GM12878 (cell line): ENCODE measurements at regions not wholly inside any gene's neighbourhood (a gene's known extent, or its start where the extent isn't known, plus 50 kb on each side); places are given as distances from the start of the nearest gene placed in this dataset.

Experiments used
- ATAC-seq: fragments of 200-7000 bp; cut with Tn5 transposase; 3 replicates; pipeline ENCODE4 v1.9.1; 2020; ENCODE audit warnings: mild to moderate bottlenecking, moderate library complexity
- BruUV-seq: library from RNA; stranded (reverse); fragments of 400-500 nt; replicated peaks from 2 replicates; lab custom pipeline; 2021; lab: Mats Ljungman, UMichigan
- CTCF ChIA-PET: fragments of 300-600 bp; sonication (Branson Sonifier 250); formaldehyde crosslinking; extraction: SDS; loops from one replicate; lab custom pipeline; 2021; ENCODE audit warnings: inconsistent platforms; lab: Yijun Ruan, JAX
- POLR2A ChIA-PET: fragments of 350-600 bp; formaldehyde crosslinking; extraction: SDS; loops from one replicate; lab custom pipeline; 2021; ENCODE audit warnings: inconsistent platforms; lab: Charles Lee
- RAD21 ChIA-PET: fragments of 300-600 bp; sonication (Branson Sonifier 250); formaldehyde crosslinking; loops from one replicate; lab custom pipeline; 2023; ENCODE audit warnings: antibody characterized with exemption; ENCODE audit not compliant: unreplicated experiment; lab: Charles Lee
- SMC1A ChIA-PET: fragments of 300-600 bp; sonication (Branson Sonifier 250); formaldehyde crosslinking; loops from one replicate; lab custom pipeline; 2023; ENCODE audit not compliant: unreplicated experiment, uncharacterized antibody; lab: Charles Lee
- DNase-seq: peaks from one replicate; pipeline ENCODE4 v3.0.0-alpha.2; 2011; ENCODE audit warnings: low read depth, low spot score
- FAIRE-seq: peaks from 3 replicates; lab custom pipeline; 2011; peaks lifted over from hg19 to GRCh38; lab: Jason Lieb, UNC
- H2AFZ ChIP-seq: 2 replicates; pipeline ENCODE4 v1.6.0; 2011; ENCODE audit warnings: low read depth, low read length, control low read depth; ENCODE audit not compliant: control insufficient read depth
- H3K27ac ChIP-seq: 2 replicates; pipeline ENCODE4 v1.5.1; 2011; ENCODE audit warnings: control low read depth; ENCODE audit not compliant: control insufficient read depth, insufficient read depth
- H3K27me3 ChIP-seq, 2 experiments: replicated peaks in 1 of 2; 2 replicates each; pipeline versions ENCODE4 v1.6.0 to v1.6.1; 2011; ENCODE audit warnings: low read length in 1 of 2; ENCODE audit not compliant: control insufficient read depth in 2 of 2, insufficient read depth in 2 of 2
- H3K36me3 ChIP-seq, 2 experiments: 2 replicates each; pipeline ENCODE4 v1.5.1; 2011; ENCODE audit warnings: low read length in 1 of 2; ENCODE audit not compliant: control insufficient read depth in 2 of 2, insufficient read depth in 2 of 2
- H3K4me1 ChIP-seq: 2 replicates; pipeline ENCODE4 v1.6.1; 2011; ENCODE audit warnings: mild to moderate bottlenecking, low read length, moderate library complexity, mixed read lengths; ENCODE audit not compliant: control insufficient read depth, insufficient read depth
- H3K4me2 ChIP-seq: 2 replicates; pipeline ENCODE4 v1.6.0; 2011; ENCODE audit warnings: control low read depth; ENCODE audit not compliant: control insufficient read depth, insufficient read depth
- H3K4me3 ChIP-seq: fragments of 200-600 bp; sonication (generic); 2 replicates; pipeline ENCODE4 v1.5.1; 2016
- H3K79me2 ChIP-seq: 2 replicates; pipeline ENCODE4 v1.6.0; 2011; ENCODE audit warnings: low read length; ENCODE audit not compliant: control insufficient read depth, insufficient read depth
- H3K9ac ChIP-seq: 2 replicates; pipeline ENCODE4 v1.8.0; 2011; ENCODE audit warnings: low read length, control low read depth, mixed read lengths; ENCODE audit not compliant: control insufficient read depth, insufficient read depth
- H3K9me3 ChIP-seq: replicated peaks from 3 replicates; pipeline ENCODE4 v1.5.1; 2011; ENCODE audit warnings: mild to moderate bottlenecking, low read length; ENCODE audit not compliant: control insufficient read depth, insufficient read depth
- H4K20me1 ChIP-seq: 2 replicates; pipeline ENCODE4 v1.6.0; 2011; ENCODE audit not compliant: control insufficient read depth, insufficient read depth
- ASH2L ChIP-seq: fragments of 300-600, 200-600 bp; sonication (generic); IDR thresholded peaks from 2 replicates; pipeline ENCODE4 v1.6.1; 2017; ENCODE audit warnings: low read depth, mild to moderate bottlenecking, borderline replicate concordance
- DPF2 ChIP-seq: fragments of 450-650 bp; IDR thresholded peaks from 2 replicates; pipeline ENCODE4 v1.6.1; 2017; ENCODE audit warnings: mild to moderate bottlenecking
- EP300 ChIP-seq, 2 experiments: fragments of 150-350 bp in 1 of 2; IDR thresholded peaks; 2 replicates each; pipeline ENCODE4 v1.6.1; 2011 to 2012; ENCODE audit warnings: low read depth in 2 of 2, low read length in 2 of 2, borderline replicate concordance in 1 of 2, improper control_type of control experiment in 1 of 2, inconsistent platforms in 1 of 2; ENCODE audit not compliant: control insufficient read depth in 1 of 2
- LARP7 ChIP-seq: fragments of 450-650 bp; IDR thresholded peaks from 2 replicates; pipeline ENCODE4 v1.6.1; 2017; ENCODE audit warnings: mild to moderate bottlenecking
- MTA2 ChIP-seq: fragments of 450-650 bp; IDR thresholded peaks from 2 replicates; pipeline ENCODE4 v1.6.1; 2016; ENCODE audit warnings: low read depth, mild to moderate bottlenecking, moderate library complexity
- NFIC ChIP-seq: IDR thresholded peaks from 2 replicates; pipeline ENCODE4 v1.6.1; 2012; ENCODE audit warnings: low read depth, mild to moderate bottlenecking, inconsistent platforms, low read length, moderate library complexity
- ZNF24 ChIP-seq: fragments of 450-650 bp; IDR thresholded peaks from 2 replicates; pipeline ENCODE4 v1.6.1; 2017; ENCODE audit warnings: antibody characterized with exemption, mild to moderate bottlenecking
- WGBS: methylation state at CpG from one replicate; pipeline ENCODE4 v1.1.6; 2016; ENCODE audit warnings: low lambda C conversion rate; ENCODE audit not compliant: insufficient replicate concordance, insufficient coverage; ENCODE audit errors: missing lambda C conversion rate; 5-methylcytosine and 5-hydroxymethylcytosine counted together
- in situ Hi-C: fragments of 300-500 bp; cut with MboI; formaldehyde crosslinking; loops from 9 replicates; pipeline ENCODE4 v1.14.3; 2018; ENCODE audit warnings: mixed read lengths
- intact Hi-C: fragments of 100-400 bp; cut with micrococcal nuclease; formaldehyde crosslinking; loops from one replicate; pipeline ENCODE4 v1.14.2; 2022; ENCODE audit not compliant: unreplicated experiment
- TF ChIP-seq, protein P1 (sequence below): fragments of 450-650 bp; IDR thresholded peaks from 2 replicates; pipeline ENCODE4 v1.6.1; 2017; ENCODE audit warnings: mild to moderate bottlenecking, moderate library complexity

DNA sequence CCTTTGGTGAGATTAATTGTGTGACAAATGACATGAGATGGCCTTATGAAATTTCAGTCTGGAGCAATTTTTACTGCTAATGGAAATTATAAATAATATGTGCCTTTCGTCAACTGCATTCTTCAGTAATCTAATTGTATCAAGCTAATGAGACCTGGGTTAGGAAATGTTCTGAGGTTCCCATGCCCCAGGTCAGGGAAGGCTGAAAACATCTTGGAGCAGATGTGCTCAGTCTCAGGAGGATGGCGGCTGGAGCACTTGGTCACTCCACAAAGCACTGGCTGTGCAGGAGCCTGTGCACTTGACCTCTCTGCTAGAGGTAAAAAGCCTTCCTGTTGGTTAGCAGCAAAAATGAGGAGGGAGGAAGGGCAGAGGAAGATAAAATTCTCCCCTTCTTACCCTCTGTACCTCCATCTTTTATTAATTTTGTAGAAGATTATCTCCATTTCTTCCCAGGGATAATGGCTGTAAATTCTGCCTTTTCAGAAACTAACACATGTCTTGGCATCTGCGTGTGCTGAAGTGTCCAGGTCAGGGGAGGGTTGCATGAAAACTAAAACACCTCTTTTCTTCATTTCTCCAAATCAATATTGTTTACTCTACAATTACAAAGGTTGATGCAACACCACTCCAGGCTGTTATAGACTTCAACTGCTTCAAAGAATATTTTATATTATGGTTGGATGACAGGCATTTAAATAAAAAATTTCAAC is 1606.4 kb upstream of the ACVR2A start:
- CTCF ChIA-PET, result no interaction called here
- intact Hi-C loops, result no loop called here
- H3K36me3 ChIP-seq, result no peaks in the 10 kb centered on the region
- H3K9ac ChIP-seq, result no peak overlapping the region
- SMC1A ChIA-PET, result no interaction called here
- no peak for DNase-seq
- no peak for ATAC-seq
- no peak overlapping the region for H3K4me3 ChIP-seq
- no peak for TF ChIP-seq NFIC
- no peak for TF ChIP-seq MTA2
- TF ChIP-seq, protein P1, sequence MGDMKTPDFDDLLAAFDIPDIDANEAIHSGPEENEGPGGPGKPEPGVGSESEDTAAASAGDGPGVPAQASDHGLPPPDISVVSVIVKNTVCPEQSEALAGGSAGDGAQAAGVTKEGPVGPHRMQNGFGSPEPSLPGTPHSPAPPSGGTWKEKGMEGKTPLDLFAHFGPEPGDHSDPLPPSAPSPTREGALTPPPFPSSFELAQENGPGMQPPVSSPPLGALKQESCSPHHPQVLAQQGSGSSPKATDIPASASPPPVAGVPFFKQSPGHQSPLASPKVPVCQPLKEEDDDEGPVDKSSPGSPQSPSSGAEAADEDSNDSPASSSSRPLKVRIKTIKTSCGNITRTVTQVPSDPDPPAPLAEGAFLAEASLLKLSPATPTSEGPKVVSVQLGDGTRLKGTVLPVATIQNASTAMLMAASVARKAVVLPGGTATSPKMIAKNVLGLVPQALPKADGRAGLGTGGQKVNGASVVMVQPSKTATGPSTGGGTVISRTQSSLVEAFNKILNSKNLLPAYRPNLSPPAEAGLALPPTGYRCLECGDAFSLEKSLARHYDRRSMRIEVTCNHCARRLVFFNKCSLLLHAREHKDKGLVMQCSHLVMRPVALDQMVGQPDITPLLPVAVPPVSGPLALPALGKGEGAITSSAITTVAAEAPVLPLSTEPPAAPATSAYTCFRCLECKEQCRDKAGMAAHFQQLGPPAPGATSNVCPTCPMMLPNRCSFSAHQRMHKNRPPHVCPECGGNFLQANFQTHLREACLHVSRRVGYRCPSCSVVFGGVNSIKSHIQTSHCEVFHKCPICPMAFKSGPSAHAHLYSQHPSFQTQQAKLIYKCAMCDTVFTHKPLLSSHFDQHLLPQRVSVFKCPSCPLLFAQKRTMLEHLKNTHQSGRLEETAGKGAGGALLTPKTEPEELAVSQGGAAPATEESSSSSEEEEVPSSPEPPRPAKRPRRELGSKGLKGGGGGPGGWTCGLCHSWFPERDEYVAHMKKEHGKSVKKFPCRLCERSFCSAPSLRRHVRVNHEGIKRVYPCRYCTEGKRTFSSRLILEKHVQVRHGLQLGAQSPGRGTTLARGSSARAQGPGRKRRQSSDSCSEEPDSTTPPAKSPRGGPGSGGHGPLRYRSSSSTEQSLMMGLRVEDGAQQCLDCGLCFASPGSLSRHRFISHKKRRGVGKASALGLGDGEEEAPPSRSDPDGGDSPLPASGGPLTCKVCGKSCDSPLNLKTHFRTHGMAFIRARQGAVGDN, result no peak
- no peak for TF ChIP-seq LARP7
- TF ChIP-seq ZNF24, result no peak
- TF ChIP-seq EP300 (IDR thresholded peaks at IDR 0.05; ENCODE audit: borderline replicate concordance in 1 of 2, control insufficient read depth in 1 of 2, low read depth in 2 of 2, low read length in 2 of 2), result no peak
- TF ChIP-seq ASH2L, result no peak
- TF ChIP-seq DPF2, result no peak
- TF ChIP-seq, all 136 proteins: peak for 0
- Histone ChIP-seq H3K4me1 (no peaks in the 10 kb centered on the region), H3K9me3 (no peaks in the 10 kb centered on the region), H3K27me3 (no peaks in the 10 kb centered on the region), H3K4me2 (no peak overlapping the region), H2AFZ (no peak overlapping the region), H4K20me1 (no peaks in the 10 kb centered on the region), H3K79me2 (no peaks in the 10 kb centered on the region), H3K27ac (no peak overlapping the region)
- ChIA-PET RAD21 (no interaction called here), POLR2A (no interaction called here)
- in situ Hi-C loops, result no loop called here
- BruUV-seq, result no TSS peak
- FAIRE-seq, result no peak
- WGBS, result 20% methylated on average over 3 of the region's 3 CpGs
